ENCODE measurements at regions not wholly inside any gene's neighbourhood (a gene's known extent, or its start where the extent isn't known, plus 50 kb on each side); places are given as distances from the start of the nearest gene placed in this dataset.

DNA sequence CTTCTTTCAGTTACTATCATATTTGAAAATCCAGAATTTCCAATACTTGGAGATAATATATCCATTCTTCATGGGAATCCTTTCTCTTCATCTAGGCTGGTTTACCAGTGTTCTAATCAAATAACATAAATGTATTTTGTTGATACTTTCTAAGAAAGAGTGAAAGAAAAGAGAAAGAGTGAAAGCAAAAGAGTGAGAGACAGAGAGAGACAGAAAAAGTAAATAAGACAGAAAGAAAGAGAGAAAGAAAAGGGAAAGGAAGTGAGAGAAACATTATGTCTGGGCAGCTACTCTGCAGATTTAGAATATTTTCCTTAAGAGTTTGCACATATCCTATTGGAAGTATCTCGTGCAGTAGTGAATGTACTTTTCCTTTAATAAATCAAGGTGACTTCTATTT is 781.0 kb upstream of the GJE1 start:
- DNase-seq (ENCODE audit: low read depth): no peak
- no peak for TF ChIP-seq CTCF (IDR thresholded peaks at IDR 0.05; ENCODE audit: insufficient read depth, low read length)
- H3K4me3 ChIP-seq (ENCODE audit: low read depth, low read length): no peak overlapping the region

GRCh38 chr6:141349710-141350109 is 783.0 kb upstream of the GJE1 start:
- no peak overlapping the region for H3K4me3 ChIP-seq (ENCODE audit: low read depth, low read length)
- TF ChIP-seq CTCF (IDR thresholded peaks at IDR 0.05; ENCODE audit: insufficient read depth, low read length): no peak
- no peak for DNase-seq (ENCODE audit: low read depth)

DNA sequence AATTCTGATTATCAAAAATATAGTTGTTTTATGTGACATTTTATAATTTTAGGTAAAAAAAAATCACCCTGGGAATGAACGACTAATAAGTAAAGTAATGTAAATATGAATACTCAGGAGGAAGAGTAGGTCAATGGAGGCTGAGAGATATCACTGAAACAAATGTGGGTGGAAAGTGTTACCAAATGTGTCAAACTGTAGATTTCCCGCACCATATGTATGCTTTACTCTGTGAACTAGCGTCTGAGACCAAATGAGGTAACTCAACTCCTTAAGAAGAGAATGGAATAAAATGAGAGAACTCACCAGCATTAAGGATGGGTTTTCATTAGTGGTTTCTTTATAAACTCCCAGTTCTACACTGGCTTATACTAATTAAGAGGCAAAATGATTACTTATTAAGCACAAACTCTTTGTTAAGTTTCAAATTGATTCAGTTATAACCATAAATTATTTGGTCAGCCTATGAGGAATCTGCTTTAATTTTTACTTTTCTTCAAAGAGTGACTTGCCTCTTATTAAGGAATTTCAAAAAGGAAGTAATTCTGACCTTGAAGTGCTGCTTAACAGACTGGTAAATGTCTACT is 784.7 kb upstream of the GJE1 start:
- no peak for DNase-seq (ENCODE audit: low read depth)
- no peak for TF ChIP-seq CTCF (IDR thresholded peaks at IDR 0.05; ENCODE audit: insufficient read depth, low read length)

GRCh38 chr6:141347086-141347485 is 785.6 kb upstream of the GJE1 start:
- DNase-seq (ENCODE audit: low read depth): peak; percentile 59
- H3K4me3 ChIP-seq (ENCODE audit: low read depth, low read length): no peak overlapping the region
- no peak for TF ChIP-seq CTCF (IDR thresholded peaks at IDR 0.05; ENCODE audit: insufficient read depth, low read length)

More for the DNA sequence above, 784.7 kb upstream of the GJE1 start:
- no peak overlapping the region for H3K4me3 ChIP-seq (ENCODE audit: low read depth, low read length)

GRCh38 chr6:141346535-141346934 is 786.2 kb upstream of the GJE1 start:
- no peak overlapping the region for H3K4me3 ChIP-seq (ENCODE audit: low read depth, low read length)
- DNase-seq (ENCODE audit: low read depth): no peak
- no peak for TF ChIP-seq CTCF (IDR thresholded peaks at IDR 0.05; ENCODE audit: insufficient read depth, low read length)

GRCh38 chr6:141337191-141337590 is 795.5 kb upstream of the GJE1 start:
- DNase-seq (ENCODE audit: low read depth): no peak
- no peak for TF ChIP-seq CTCF (IDR thresholded peaks at IDR 0.05; ENCODE audit: insufficient read depth, low read length)
- H3K4me3 ChIP-seq (ENCODE audit: low read depth, low read length): no peak overlapping the region
